Keratinocyte (primary cell): ENCODE measurements at regions not wholly inside any gene's neighbourhood (a gene's known extent, or its start where the extent isn't known, plus 50 kb on each side); places are given as distances from the start of the nearest gene placed in this dataset.
A peak's percentile ranks its signal among the peaks of the same experiment; 100 is the strongest.

Experiments
- DNase-seq: peaks from one replicate; pipeline ENCODE4 v3.0.0-alpha.2; 2011; ENCODE audit warnings: low read depth, missing footprints, low spot score
- FAIRE-seq: peaks from 2 replicates; lab custom pipeline; 2011; peaks lifted over from hg19 to GRCh38; lab: Jason Lieb, UNC
- H2AFZ ChIP-seq: 2 replicates; pipeline ENCODE4 v1.6.0; 2012; ENCODE audit warnings: low read length, control low read depth, inconsistent platforms; ENCODE audit not compliant: control insufficient read depth
- H3K27ac ChIP-seq: 2 replicates; pipeline ENCODE4 v1.5.1; 2011; ENCODE audit warnings: low read length; ENCODE audit not compliant: control insufficient read depth, insufficient read depth
- H3K27me3 ChIP-seq: 3 replicates; pipeline ENCODE4 v1.6.0; 2011; ENCODE audit warnings: low read length; ENCODE audit not compliant: control insufficient read depth, insufficient read depth; ENCODE audit errors: extremely low read depth
- H3K36me3 ChIP-seq, 2 experiments: 2 replicates in 1 of 2; 3 replicates in 1 of 2; pipeline ENCODE4 v1.5.1; 2011; ENCODE audit warnings: low read length in 2 of 2, mild to moderate bottlenecking in 1 of 2; ENCODE audit not compliant: control insufficient read depth in 2 of 2, insufficient read depth in 2 of 2; ENCODE audit errors: extremely low read depth in 1 of 2
- H3K4me1 ChIP-seq: 3 replicates; pipeline ENCODE4 v1.5.1; 2011; ENCODE audit warnings: low read length; ENCODE audit not compliant: control insufficient read depth, insufficient read depth; ENCODE audit errors: extremely low read depth
- H3K4me2 ChIP-seq: 3 replicates; pipeline ENCODE4 v1.6.0; 2011; ENCODE audit warnings: low read depth, low read length; ENCODE audit not compliant: control insufficient read depth, insufficient read depth; ENCODE audit errors: extremely low read depth
- H3K4me3 ChIP-seq, 3 experiments: fragments of 200-600 bp in 1 of 3; sonication (generic) in 1 of 3; 2 replicates in 2 of 3; 3 replicates in 1 of 3; pipeline ENCODE4 v1.5.1; 2011 to 2016; ENCODE audit warnings: low read length in 3 of 3, mild to moderate bottlenecking in 3 of 3, control low read depth in 2 of 3, inconsistent platforms in 1 of 3, low read depth in 1 of 3, mixed read lengths in 1 of 3, mixed run types in 1 of 3, moderate library complexity in 1 of 3; ENCODE audit not compliant: control insufficient read depth in 2 of 3, insufficient read depth in 2 of 3; ENCODE audit errors: extremely low read depth in 1 of 3
- H3K79me2 ChIP-seq: 2 replicates; pipeline ENCODE4 v1.6.0; 2012; ENCODE audit warnings: low read length; ENCODE audit not compliant: control insufficient read depth, insufficient read depth
- H3K9ac ChIP-seq: 3 replicates; pipeline ENCODE4 v1.6.0; 2011; ENCODE audit warnings: low read length; ENCODE audit not compliant: control insufficient read depth, insufficient read depth; ENCODE audit errors: extremely low read depth
- H3K9me1 ChIP-seq: 3 replicates; pipeline ENCODE4 v1.6.0; 2011; ENCODE audit warnings: low read length; ENCODE audit not compliant: control insufficient read depth, insufficient read depth; ENCODE audit errors: extremely low read depth
- H3K9me3 ChIP-seq: 2 replicates; pipeline ENCODE4 v1.5.1; 2012; ENCODE audit warnings: low read depth, low read length; ENCODE audit not compliant: control insufficient read depth
- H4K20me1 ChIP-seq: 3 replicates; pipeline ENCODE4 v1.6.0; 2011; ENCODE audit warnings: low read length; ENCODE audit not compliant: control insufficient read depth, insufficient read depth; ENCODE audit errors: extremely low read depth
- CTCF ChIP-seq, 3 experiments: IDR thresholded peaks in 1 of 3; conservative IDR thresholded peaks in 1 of 3; optimal IDR thresholded peaks in 1 of 3; 2 replicates in 2 of 3; 3 replicates in 1 of 3; pipeline versions ENCODE3 to v1.5.1; 2011; ENCODE audit warnings: low read length in 3 of 3, mild to moderate bottlenecking in 3 of 3, moderate library complexity in 2 of 3, control low read depth in 1 of 3, inconsistent platforms in 1 of 3; ENCODE audit not compliant: insufficient read depth in 2 of 3; ENCODE audit errors: extremely low read depth in 1 of 3
- EZH2 ChIP-seq: IDR thresholded peaks from one replicate; pipeline ENCODE4 v1.6.1; 2012; ENCODE audit warnings: inconsistent platforms, mild to moderate bottlenecking, low read length, moderate library complexity
- dilution Hi-C: fragments of 300-500 bp; cut with MboI; formaldehyde crosslinking; loops from one replicate; pipeline ENCODE4 v1.7.0; 2020; ENCODE audit warnings: low sequenced_read_pairs; ENCODE audit not compliant: extremely low pct_ligation_motif_present

GRCh38 chr1:116841569-116842344 lies 68.0 kb upstream of the PTGFRN start:
- no peak overlapping the region for H3K4me2 ChIP-seq
- H3K27me3 ChIP-seq, result no peaks in the 10 kb centered on the region
- TF ChIP-seq EZH2, result no peak
- no peak for TF ChIP-seq CTCF (optimal IDR thresholded peaks at IDR 0.05 in 1 of 3, IDR thresholded peaks at IDR 0.05 in 1 of 3, conservative IDR thresholded peaks at IDR 0.05 in 1 of 3; ENCODE audit: extremely low read depth in 1 of 3, insufficient read depth in 2 of 3, low read length in 3 of 3)
- no peaks in the 10 kb centered on the region for H3K9me3 ChIP-seq
- dilution Hi-C loops, result no loop called here
- H3K9me1 ChIP-seq, result no peaks in the 10 kb centered on the region
- H4K20me1 ChIP-seq, result no peaks in the 10 kb centered on the region
- DNase-seq (no peak), FAIRE-seq (no peak)
- no peaks in the 10 kb centered on the region for H3K36me3 ChIP-seq
- no peak overlapping the region for H3K4me3 ChIP-seq
- no peaks in the 10 kb centered on the region for H3K4me1 ChIP-seq
- H2AFZ ChIP-seq, result no peak overlapping the region
- H3K9ac ChIP-seq, result no peak overlapping the region
- H3K27ac ChIP-seq, result no peak overlapping the region
- no peaks in the 10 kb centered on the region for H3K79me2 ChIP-seq

GRCh38 chr1:116842654-116843053 lies 67.1 kb upstream of the PTGFRN start:
- Histone ChIP-seq H2AFZ (no peak overlapping the region), H3K4me2 (no peak overlapping the region), H3K27me3 (no peaks in the 10 kb centered on the region), H3K79me2 (no peaks in the 10 kb centered on the region), H3K36me3 (no peaks in the 10 kb centered on the region), H3K9me3 (no peaks in the 10 kb centered on the region), H3K4me3 (no peak overlapping the region), H3K9ac (no peak overlapping the region), H3K9me1 (no peaks in the 10 kb centered on the region), H4K20me1 (no peaks in the 10 kb centered on the region), H3K27ac (no peak overlapping the region), H3K4me1 (no peaks in the 10 kb centered on the region)
- dilution Hi-C loops, result no loop called here
- TF ChIP-seq EZH2 (no peak), CTCF (optimal IDR thresholded peaks at IDR 0.05 in 1 of 3, IDR thresholded peaks at IDR 0.05 in 1 of 3, conservative IDR thresholded peaks at IDR 0.05 in 1 of 3; ENCODE audit: extremely low read depth in 1 of 3, insufficient read depth in 2 of 3, low read length in 3 of 3) (peak; percentile 13 to 54 (median 30))
- peak; percentile 48 for FAIRE-seq
- DNase-seq, result no peak
